ENCODE measurements at regions not wholly inside any gene's neighbourhood (a gene's known extent, or its start where the extent isn't known, plus 50 kb on each side); places are given as distances from the start of the nearest gene placed in this dataset.

DNA sequence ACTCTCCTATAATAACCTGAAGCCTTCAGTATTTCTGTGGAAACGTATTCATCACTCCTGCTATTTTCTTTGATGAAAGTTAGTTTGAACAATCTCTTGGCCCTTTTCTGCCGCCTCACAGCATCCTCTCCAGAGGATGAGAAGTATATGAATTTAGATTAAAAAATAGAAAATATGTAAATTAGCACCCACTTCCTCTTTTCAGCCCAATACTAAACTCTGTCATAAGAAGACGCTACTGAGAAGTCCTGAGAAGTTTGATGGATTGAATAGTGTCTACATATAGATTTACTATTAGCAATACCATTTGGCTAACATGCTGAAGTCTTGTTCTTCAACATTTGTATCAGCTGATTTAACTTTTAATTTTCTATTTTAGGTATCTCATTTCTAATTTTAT lies 526.4 kb upstream of the SPHKAP start:
- DNase-seq (ENCODE audit: low read depth in 2 of 2), result no peak

DNA sequence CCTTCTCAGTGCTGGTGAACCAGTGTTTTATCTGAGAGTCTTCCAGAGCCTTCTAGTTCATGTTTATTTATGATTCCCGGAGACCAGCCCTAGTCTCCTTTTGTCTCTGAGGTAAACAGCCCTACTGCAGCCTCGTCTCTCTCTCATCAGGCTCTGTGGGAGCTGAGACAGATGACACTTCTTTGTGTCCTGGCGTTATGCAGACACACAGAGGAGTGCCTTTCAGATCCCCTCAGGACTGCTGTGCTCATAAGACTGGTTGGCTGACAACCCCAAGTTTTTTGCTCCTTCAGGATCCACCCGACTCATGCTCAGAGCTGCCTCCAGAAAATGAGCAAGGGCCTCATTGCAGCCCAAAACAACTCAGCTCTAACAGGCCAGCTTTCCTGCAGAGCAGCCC lies 523.8 kb upstream of the SPHKAP start:
- DNase-seq (ENCODE audit: low read depth in 2 of 2), result no peak

DNA sequence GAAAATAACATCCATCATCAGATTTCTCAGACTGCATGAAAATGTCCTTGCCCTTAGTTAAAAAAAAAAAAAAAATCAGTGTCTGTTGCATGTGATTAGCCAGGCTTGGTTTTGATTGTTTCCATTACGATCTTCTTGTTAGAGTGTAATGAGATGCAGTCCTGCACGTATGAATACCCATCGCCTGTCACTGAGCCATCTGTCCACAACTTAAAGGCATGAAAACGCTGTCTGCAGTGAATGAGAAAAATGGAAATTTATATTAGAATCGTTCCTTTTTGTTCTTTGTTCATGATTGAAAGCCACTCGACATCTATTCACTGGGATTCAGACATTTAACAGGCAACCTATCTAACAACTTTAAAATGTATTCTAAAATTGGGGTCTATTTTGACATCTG lies 521.7 kb upstream of the SPHKAP start:
- DNase-seq (ENCODE audit: low read depth in 2 of 2), result no peak

DNA sequence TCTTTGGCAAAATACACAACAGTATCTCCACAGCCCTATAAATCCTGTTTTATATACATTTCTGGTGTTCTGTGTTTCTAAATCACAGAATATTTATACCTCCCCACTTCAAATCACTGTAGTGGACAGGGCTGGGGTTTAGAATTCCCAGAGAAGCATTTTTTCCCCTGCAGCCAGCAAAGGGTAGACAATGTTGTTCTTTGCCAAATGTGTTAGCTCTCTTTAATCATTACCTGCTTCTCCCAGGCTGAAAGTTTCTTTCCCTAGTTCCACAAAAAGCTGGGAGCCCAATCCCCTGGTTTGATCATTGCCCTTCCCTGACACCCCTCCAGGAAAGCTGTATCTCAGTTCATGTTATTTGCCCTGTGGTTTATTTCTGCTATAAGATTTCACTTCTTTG lies 520.0 kb upstream of the SPHKAP start:
- DNase-seq (ENCODE audit: low read depth in 2 of 2), result no peak

DNA sequence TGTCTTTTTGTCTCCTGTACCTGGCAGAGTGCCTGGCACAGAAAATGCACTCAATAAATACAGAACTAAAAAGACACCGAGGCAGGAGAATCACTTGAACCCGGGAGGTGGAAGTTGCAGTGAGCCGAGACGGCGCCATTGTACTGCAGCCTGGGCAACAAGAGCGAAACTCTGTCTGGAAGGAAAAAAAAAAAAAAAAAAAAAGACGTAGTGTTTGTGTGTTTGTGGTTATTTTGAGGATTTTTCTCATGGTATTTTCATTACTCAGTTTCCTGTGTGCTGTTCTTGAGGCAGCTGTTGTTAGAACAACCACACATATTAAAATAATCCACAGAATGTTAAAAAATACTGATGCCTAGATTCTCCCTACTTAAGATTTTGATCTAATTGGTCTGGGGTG lies 519.2 kb upstream of the SPHKAP start:
- peak in 1 of 2 donors; percentile 53 for DNase-seq (ENCODE audit: low read depth in 2 of 2)

DNA sequence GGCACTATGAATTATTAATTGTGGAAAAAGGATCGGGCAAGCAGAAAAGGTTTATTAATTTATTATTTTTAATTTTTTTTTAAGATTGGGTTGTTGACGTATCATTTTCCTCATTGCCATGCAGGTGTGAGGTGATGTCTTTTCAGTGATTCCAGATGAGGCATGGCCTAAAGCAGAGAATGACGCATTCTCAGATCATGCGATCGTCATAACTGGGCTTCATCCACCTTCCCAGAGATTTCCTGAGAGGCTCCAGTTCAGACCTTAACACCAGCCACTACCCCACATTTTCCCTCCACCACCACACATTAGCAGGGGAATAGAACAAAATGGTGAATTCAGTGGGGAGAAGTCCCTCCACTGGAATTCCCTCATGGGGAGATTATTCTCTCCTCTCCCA lies 518.4 kb upstream of the SPHKAP start:
- no peak for DNase-seq (ENCODE audit: low read depth in 2 of 2)

DNA sequence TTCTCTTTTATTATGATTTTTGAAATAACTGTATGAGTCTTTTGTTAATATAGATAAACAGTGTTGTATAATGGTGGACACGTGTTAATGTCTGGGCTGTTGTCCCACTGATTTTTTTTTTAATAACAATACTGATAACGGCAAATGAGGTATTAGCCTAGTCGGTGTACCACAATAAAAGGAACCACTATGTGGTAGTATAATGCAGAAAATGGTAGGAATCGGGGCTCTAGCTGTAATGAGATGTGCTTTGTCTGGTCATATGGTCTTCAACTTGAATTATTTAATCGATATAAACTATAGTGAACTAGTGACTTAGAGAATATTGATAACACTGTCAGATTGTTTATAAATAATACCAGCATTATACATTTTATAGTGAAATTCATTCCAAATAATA lies 517.9 kb upstream of the SPHKAP start:
- DNase-seq (ENCODE audit: low read depth in 2 of 2), result peak in 1 of 2 donors; percentile 10

DNA sequence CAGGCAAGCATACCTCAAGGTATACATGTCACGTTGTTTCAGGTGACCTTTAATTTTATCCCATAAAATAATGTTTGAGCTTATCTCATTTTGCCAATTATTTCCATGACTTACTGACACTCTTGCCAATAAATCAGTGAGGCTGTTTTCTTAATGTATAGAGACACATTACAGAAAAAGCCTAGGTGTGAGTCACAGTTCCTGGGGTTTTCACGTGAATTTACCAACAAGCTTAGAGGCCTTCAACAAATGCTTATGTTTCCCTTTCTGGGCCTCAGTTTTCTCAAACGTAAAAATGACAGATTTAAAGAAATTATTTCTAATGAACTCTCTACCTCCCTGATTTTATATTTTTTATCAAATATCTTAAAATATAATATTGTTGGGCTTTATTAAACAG lies 517.5 kb upstream of the SPHKAP start:
- no peak for DNase-seq (ENCODE audit: low read depth in 2 of 2)

DNA sequence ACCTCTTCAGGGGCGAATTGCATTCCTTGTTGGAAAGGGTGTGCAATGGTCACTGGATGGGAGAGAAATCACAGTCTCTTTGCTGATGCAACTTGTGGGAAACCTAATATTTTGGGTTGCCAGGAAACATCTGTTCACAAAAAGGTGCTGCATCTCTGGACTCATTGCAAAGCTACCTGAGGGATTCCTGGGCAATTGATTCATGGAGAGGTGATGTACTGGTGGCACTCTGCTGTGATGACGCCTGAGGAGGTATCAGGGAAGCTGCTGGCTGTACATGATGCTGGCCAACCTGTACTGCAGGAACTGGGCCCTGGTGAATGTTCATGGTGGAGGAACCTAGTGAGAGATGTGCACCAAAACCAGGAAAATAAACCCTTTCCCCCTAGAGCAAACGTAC lies 516.0 kb upstream of the SPHKAP start:
- no peak for DNase-seq (ENCODE audit: low read depth in 2 of 2)

DNA sequence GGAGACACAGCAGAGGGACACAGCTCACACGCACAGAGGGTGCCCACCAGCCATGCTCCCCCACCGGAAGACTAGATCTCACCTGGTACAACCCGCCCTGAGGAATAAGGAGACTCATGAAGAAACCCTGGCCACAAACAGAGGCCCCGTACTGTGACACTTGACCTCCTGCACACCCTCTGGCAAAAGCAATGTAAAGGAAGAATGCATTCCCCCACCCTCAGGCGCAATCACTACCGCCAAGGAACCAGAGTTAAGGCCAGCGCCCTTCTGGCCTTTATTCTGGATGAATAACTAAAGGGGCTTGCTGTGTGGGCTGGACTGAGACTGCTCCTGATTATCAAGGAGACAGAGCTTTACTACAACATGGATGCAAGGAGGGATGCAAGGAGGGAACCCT lies 509.2 kb upstream of the SPHKAP start:
- no peak for DNase-seq (ENCODE audit: low read depth in 2 of 2)

DNA sequence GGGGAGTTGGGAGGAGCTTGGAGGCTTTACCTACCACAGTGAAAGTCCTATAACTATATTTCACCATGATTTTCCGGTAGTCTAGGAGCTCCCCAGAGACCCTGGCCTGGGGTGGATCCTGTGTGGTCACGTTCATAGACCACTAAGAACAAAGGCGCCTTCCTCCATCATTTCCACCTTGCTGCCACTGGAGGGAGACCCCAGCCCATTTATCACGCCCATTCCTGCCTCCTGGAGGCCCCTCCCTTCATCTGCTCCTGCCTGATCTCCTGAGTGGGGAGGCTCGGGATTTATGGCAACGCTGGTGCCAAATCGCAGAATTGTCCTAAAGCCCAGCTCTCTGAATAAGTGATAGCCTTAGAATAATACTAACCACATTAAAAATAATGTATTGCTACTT lies 507.6 kb upstream of the SPHKAP start:
- no peak for DNase-seq (ENCODE audit: low read depth in 2 of 2)

DNA sequence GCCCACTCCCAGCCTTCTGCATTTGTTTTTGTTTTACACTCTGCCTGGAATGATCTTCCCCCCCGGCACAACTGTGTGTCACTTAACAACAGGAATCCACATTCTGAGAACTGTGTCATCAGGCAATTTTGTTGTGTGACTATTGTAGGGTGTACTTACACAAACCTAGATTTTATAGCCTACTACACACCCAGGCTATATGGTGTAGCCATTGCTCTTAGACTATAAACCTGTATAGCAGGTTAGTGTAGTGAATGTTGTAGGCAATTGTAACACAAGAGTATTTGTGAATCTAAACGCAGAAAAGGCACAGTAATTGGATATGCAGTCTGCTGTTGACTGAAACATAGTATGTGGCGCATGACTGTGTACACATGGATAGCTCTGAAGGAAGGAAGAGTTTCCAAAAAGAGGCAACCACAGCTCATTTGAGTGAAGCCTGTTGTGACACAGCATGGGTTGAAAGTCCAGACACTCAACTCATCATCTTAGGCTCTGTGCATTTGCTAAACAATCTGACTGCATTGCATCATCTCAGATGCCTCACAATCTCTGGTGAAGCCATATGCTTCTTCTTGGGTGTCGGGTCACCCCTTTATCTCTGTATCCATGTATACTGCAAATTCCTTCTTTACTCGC lies 506.6 kb upstream of the SPHKAP start:
- no peak for DNase-seq (ENCODE audit: low read depth in 2 of 2)

DNA sequence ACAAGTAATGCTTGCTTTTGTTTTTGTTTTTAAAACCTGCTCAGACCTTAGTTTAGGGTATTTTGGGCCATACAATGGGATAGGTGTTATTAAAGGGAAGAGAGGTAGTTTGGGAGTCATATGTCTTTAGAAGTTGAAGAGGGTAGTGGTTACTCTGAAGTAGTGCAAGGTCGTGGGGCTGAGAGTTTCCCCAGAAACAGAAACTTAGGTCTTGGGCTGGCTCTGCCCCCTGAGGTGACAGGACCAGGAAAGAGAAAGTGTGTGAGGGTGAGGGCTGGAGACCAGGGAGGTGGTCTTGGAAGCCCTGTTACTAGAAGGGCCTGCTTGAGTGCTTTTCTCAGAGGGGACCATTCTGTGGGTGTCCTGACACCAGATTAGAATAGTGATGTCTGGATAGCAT lies 500.5 kb upstream of the SPHKAP start:
- no peak for DNase-seq (ENCODE audit: low read depth in 2 of 2)

DNA sequence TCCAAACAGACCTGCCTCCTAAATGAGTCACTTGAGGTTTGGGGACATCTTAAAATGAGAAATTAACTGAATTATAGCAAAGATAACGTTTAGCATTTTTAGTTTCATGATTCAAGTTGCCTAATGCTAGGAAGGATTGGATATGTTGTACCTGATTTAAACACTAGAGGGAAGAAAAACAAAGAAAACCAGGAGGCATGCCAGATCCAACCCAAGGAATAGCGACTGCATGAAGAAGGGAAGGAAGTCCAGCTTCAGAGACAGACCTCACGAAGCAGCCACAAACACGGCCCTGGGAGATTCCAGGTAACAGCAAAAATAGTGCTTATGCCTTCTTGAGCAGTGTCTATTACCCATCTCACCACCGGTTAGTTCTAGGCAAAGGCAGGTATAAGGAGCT lies 499.9 kb upstream of the SPHKAP start:
- peak in 1 of 2 donors; percentile 20 for DNase-seq (ENCODE audit: low read depth in 2 of 2)

DNA sequence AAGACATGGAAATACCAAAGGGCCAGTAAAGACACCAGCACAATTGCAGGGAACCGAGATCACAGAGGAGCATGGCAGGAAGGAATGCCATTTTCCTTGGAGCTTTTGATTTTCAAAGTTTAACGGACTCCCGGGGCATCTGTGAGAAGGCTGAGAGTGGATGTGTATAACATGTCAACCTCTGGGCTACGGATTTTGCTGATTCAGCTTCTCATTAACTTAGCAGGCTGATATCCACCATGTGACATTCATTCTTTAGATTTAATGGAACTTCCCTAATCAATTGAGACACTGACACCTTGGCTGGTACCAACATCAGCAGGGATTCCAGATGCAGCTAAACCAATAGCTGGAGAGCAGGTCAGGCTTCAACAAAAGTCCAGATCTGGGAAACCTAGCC lies 496.6 kb upstream of the SPHKAP start:
- no peak for DNase-seq (ENCODE audit: low read depth in 2 of 2)

DNA sequence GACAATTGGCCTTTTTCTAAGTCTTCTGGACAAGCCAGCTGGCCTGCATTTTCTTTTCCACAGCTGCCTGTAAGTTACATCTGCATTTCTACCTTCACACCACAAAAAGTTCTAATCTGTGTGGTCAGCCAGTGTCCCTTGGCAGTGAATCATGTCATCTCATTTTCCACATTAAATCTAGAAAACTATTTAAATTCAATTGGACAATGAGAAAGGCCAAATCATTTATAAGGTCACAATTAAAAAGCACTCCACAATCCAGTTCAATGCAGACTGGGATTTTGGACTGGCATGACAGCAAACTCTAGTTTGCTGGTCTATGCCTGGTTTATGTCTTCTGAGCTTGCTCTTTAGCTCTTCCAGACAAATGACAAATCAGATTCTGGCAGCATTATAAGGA lies 494.2 kb upstream of the SPHKAP start:
- DNase-seq (ENCODE audit: low read depth in 2 of 2), result no peak

DNA sequence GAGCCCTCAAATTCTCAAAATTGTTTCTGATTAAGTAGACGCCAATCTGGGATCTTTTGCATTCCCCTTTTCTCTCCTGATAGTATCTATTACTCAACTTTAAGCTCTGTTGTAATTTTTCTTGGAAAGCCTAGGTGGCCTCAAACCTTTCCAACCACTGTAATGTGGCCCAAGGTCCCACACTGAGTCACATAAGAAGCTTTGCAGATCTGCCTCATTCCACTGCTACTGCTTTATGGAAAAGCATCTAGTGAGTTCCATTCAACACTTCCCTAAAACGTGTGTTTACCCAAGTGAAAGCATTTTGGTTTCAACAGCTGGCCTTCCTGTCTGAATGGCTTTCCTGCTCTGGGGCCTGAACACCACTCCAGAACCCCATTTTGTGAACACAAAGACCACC lies 493.6 kb upstream of the SPHKAP start:
- DNase-seq (ENCODE audit: low read depth in 2 of 2), result no peak

DNA sequence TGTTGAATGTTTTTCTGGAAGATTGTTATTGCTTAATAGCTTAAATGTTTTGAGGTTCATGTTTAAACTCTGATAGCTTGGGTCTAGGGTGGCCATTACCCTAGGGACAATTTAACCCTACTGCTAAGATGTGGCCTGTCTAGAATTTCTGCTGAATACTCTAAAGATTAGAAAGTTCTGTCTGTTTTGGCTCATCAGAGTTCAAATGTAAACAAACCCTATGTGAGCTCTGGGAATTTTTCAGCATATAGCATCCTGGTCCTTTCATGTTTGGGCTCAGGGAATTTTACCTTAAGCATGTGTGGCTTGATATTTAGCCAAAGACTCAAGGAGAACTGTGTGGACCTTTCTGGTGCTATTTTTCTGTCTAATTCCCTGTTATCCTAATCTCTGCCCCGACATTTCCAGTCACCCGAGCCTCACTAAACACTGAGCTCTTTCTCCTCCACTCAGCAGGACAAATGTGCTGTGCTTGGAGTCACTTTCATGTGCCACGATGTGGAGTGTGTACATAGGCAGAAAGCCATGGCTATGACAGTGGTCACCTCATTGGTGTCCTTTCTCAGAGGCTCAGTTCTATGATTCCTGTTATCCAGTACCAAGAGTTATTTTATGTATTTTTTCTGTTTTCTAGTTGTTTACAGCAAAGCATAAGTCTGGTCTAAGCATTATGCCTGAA lies 492.5 kb upstream of the SPHKAP start:
- DNase-seq (ENCODE audit: low read depth in 2 of 2), result no peak

DNA sequence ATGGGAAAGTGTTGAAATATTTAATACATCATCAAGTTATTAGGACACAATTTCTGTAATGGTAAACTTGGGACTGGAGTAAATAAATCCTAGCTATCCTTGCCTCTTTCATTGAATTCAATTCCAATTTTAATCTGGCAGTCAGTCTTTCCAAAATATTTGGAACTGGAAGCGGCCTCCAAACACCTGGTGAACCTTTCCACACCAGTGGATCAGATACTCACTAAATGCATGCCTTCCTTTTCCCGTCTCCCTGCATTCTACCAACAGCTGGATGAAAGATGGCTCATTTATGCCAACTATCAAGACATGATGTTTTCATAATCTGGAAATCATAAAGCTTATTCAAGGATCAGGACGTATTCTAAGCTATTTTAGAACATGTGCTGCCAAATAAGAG lies 488.2 kb upstream of the SPHKAP start:
- DNase-seq (ENCODE audit: low read depth in 2 of 2), result no peak

DNA sequence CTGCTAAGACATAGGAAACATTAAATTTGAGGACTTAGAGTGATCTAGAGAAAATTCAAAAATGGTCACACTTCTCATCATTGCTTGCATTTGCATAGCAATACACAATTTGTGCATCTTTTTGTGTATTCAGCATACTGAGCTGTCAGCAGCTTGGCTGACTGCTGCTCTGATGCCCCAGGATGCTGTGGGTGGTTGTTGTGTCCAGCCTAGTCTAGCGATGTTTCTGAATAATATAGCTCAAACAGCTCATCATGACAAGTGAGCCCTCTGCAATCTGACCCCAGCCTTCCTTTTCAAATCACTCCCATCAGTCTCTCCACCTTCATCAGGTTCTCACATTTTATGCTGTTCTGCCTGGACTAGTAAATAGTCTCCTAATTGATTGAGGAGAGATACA lies 483.7 kb upstream of the SPHKAP start:
- DNase-seq (ENCODE audit: low read depth in 2 of 2), result no peak

DNA sequence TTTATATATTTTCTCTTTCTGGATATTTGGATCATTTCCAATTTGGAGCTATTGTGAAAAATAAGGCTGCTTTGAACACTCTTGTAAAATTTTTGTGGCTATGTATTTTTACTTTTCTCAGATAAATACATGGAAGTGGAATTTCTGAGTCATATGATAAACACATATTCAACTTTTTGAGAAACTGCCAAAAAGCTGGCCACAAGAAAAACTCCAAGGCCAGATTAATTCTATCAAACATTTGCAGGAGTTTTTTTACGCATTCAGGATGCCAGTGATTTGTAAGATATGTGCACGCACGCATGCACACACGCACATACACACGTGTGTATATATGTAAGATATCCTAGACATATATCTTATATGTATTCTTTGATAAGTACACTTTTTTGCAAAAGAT lies 477.5 kb upstream of the SPHKAP start:
- DNase-seq (ENCODE audit: low read depth in 2 of 2), result peak; percentile 37 to 56

DNA sequence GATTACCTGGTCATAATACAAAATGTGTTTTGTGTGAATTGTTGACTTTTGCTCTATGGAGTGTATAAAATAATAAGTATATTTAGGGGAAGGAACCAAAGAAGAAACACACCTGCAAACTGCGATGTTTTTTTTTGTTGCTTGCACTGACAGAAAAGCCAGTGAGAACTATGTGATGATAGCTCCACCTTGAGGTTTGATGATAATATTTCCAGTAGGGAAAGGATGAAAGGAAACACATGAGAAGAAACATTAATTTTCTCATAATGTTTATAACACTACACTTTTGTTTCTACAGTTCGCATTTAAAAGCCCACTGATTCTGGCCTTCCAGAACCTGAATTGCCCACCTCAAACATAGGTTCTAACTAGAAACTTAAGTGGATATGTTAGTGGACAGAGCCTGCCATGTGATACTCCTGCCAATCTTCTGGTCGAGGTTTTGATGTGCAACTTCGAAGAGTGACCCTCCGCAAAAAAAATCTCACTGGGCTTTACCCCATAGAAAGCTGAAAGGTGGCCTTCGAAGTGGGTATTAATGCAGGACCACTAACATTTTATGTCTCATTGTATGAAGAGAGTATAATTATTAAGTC lies 476.4 kb upstream of the SPHKAP start:
- DNase-seq (ENCODE audit: low read depth in 2 of 2), result peak; percentile 7 to 60

DNA sequence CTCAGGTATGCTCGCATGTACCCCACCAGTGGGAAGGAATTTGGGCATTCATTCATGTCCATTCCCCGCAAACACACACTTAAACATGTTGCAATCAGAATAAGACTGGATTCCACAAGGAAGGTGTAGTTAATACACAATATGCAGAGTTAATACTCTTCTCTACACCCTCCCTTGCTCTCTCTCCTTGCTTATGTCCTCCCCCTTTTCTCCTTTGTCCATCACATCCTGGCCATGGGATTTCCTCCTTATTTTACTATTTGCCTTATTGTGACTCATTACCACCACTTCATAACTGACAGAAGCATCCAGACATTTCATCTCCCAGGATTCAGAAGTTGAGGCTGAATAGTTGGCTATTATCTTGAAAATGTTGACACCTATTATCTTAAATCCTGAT lies 473.8 kb upstream of the SPHKAP start:
- no peak for DNase-seq (ENCODE audit: low read depth in 2 of 2)
